Inflammatory macrophage treated with lipopolysaccharide for 1 hour (primary cell): ENCODE measurements at regions not wholly inside any gene's neighbourhood (a gene's known extent, or its start where the extent isn't known, plus 50 kb on each side); places are given as distances from the start of the nearest gene placed in this dataset.
A peak's percentile ranks its signal among the peaks of the same experiment; 100 is the strongest.

Experiments
- DNase-seq, 2 donors: peaks; one replicate each; pipeline ENCODE4 v3.0.0-alpha.2; 2020 to 2022

DNA sequence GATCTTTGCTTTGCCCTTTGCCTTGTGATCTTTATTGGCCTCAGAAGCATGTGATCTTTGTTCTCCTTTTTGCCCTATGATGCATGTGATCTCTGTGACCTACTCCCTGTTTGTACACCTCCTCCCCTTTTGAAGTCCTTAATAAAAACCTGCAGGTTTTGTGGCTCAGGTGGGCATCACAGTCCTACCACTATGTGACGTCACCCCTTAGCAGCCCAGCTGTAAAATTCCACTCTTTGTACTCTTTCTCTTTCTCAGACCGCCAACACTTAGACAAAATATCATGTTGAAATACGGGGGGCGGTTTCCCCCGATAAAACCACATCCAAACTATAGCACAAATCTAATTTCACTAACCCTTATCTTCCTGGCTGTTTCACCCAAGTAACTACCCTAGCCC lies 76.7 kb upstream of the RAPGEF4 start:
- DNase-seq = no peak

DNA sequence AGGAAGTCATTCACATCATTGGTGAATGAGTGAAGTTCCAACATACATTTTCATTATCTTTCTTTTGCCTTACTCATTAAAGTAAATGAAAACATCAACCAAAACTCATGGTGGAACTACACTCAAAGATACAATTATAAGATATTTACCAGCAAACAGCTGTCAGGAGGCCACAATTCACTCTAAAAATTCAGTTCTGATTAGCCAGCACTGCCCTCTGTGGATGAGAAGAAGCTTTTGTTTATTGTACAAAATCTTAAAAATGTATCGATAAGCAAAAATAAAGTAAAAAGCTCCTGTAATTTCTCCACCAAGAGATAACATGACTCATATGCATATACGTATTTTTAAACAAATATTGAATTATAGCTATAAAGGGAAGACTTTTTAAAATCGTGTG lies 73.5 kb upstream of the RAPGEF4 start:
- no peak for DNase-seq

DNA sequence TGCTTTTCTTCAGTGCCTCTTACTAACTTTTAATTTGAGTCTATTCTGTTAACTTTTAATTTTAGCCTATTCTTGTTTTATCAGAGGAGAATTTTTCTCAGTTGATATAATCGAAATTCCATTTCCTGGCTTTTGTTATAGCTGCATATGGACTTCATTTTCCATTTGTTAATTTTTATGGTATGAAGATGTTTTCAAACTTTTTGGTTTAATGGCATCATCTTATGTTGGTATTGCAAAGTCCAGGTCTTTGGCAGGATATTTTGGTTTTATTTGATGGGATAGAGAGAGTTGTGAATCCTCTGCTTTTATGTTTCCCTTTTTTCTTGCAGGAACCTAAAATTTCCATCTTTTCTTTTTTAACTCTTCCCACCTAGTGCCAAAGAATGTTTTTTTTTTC lies 70.9 kb upstream of the RAPGEF4 start:
- no peak for DNase-seq

DNA sequence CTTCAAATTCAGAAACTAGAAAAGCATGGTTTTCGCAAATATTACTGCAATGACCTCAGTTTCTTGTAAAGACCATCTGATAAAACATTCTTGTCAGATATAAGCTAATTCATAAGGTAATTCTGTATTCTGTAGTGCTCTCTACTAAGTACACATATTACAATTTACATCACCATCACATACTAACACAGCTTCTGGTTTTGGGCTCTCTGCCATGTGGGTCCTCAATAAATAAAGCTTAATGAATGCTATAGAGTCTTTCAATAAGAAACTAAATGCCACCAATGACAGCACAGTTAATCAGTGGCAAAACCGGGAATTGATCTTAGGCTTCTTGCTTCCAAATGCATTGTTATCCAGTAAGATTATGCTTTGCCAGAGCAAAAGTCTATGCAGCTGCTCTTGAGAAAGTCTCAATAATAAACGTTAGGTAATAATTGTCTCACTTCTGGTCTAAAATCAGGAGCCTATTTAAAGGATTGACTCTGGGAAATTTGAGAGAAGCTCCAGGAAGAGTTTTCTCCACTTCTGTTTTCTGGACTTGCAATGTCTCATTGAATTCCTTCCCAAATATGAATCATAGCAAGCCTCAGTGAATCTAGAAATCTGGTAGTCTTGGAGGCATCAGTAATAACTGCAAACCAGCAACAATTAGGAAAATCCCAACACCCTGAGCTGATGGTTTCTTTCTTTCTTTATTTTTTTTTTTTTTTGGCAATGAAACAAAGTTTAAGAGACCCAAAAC lies 67.9 kb upstream of the RAPGEF4 start:
- DNase-seq = peak; percentile 24 to 55

DNA sequence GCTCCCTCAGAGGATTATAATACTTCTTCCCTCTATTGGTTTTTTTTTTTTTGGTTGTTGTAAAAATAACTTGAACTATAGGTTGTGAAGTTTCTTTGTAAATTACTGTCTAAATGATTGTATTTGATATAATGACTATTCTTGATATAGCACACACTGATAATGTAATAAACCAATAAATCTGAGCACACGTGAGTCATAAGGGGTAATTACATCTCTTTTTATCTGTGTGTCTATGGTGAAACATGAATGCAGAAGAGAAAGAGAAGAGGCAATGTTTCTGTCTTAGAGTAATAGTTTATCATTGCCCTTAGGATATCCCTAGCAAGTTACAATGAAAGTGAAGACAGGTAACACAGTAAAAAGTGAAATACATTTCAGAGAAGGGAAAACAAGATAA lies 64.1 kb upstream of the RAPGEF4 start:
- DNase-seq = no peak

DNA sequence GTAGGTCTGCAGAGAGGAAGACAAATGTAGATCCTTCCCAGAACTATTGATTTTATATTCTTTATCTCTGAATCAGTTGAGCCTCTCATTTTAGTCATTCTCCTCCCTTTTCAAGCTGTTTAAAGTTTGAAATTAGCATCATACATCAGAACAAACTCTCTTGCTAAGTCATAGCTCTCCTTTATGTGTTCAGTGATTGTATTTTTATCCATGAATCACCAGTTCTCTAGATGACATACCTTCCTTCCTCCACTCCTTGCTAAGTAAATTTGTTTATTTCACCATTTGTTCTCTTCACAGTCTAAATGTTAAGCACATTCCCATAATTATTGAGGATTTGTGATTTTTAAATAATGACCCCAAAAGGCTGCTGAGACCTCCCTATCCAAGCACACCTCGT lies 63.5 kb upstream of the RAPGEF4 start:
- DNase-seq = no peak

DNA sequence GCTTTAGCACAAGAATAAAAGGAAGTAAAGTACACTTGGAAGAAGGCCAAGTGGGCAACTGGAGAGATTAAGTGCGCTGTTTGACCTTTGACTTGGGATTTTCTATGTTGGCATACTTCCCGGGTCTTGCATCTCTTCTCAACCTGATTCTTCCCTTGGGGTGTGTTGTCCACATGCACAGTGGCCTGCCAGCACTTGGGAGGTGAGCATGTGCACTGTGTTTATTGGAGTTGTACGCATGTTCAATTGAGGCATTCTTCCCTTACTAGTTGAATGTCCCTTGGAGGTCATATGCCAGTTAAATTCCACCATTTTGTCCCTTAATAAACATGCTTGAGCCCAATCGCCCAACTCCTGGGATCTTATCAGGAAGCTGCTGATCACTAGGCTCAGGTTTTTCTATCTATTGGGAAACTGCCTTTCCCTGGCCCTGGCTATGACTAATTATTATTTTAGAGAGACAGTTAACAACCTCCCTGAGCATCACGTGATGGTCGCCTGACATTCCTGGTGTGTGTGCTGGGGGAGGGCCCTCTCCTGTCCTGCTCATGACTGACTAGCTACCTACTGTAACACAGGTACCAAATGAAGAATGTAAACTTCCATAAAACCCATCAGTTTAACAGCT lies 62.5 kb upstream of the RAPGEF4 start:
- DNase-seq = no peak

DNA sequence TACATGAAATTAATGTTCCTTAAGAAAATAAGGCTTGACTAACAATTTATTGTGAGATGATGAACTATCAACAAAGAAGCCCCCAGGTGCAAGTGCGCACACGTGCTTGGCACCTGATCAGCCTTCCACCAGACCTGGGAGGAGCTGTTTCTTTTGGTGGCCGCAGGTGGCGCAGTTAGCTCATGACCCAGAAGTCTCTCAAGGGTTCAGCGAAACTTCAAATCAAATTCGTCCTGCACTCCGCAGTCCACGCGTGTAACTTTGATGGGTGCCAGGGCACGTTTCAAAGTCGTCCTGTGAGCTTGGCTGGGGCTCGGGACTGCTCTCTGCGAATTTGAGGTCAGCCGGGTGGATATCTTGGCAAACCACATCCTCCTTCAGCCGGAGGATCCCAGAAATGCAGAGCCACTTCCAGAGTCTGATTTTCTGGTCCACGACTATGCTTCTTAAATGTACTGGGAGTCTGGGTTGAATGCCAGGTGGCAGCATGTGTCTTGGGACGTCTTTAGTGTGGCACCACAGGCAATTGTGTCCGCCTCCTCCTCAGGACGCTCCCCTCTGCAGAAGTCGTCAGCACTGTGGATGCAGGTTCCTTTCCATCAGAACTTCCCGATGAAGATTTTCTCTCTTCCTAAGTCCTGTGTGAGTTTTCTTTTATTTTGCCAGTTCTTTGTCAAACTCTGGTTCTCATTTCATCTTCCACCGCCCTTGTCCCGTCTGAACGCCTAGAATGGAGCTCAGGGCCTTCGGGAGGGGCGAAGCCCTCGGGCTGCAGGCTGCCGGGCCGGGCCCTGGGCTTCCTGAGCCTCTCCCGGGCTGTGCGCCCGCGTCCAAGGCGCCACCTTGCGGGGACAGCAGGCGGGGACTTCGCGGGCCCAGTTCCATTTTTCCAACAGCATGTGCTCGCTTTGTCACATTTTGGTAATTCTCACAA lies 61.3 kb upstream of the RAPGEF4 start:
- DNase-seq = peak in 1 of 2 donors; percentile 44

DNA sequence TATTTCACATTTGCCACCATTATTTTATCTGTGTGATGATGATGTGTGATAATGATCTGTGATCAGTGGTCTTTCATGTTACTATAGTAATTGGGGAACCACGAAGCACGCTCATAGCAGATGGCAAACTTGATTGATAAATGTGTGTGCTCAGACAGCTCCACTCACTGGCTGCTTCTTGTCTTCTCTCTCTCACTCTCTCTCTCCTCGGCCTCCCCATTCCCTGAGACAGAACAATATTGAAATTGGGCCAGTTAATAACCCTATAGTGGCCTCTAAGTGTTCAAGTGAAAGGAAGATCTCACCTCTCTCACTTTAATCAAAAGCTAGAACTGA lies 60.7 kb upstream of the RAPGEF4 start:
- DNase-seq = no peak

DNA sequence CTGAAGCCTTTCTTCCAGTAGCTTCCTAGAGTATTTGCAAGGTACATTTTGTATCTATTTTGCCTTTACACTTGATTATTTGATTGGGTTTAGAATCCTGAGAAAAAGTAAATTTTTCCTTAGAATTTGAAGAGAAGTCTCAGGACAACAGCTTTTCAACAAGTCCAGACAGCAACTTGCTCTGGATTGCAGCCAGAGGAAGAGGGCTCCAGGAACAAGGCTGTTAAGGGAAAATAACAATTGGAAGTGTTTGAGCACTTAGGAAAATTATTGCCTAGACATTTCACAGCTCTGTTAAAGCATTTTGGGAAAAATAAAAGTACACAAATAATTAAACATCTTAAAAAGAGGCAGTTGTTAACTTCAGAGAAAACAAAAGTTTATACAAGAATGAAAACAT lies 58.3 kb upstream of the RAPGEF4 start:
- DNase-seq = no peak

DNA sequence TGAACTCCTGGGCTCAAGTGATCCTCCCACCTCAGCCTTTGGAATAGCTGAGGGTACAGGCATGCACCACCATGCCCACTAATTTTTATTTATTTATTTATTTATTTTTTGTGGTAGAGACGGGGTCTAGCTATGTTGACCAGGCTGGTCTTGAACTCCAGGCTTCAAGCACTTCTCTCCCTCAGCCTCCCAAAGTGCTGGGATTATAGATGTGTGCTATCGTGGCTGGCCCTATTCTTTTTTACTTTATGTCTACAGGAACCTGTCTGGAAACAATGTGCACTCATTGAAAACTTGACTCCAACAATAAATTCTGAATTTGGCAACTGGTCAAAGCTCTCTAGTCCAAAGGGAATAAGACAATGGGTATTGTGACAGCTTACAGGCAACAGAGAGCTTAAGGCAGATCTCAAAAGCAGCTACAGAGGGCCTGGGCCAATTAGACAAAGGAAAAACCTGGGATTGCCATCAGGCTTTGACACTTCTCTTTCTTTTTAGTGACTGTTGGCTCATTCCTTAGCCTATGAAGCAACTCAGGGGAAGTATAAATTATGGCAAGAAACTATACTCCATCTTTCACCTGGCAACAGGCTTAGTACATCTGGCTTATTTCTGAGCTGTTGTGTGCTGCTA lies 55.1 kb upstream of the RAPGEF4 start:
- no peak for DNase-seq

DNA sequence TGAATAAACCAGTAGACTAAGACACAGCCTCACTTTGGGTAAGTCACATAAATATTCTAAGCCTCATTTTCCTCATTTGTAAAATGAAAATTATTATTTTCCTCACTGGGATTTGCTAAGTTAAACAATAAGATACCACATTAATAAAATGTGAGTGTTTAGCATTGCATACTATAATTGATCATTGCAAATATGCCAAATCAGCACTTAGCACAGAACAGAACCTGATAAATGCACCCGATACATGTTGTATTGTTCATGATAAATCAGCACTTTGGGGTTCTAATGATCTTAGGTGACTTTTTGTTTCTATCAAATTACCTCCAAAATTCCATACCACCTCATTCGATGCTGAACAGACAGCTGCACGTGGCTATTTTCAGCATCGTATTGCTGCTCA lies 50.2 kb upstream of the RAPGEF4 start:
- no peak for DNase-seq
